Kidney (tissue), 13 donors: ENCODE measurements at regions not wholly inside any gene's neighbourhood (a gene's known extent, or its start where the extent isn't known, plus 50 kb on each side); places are given as distances from the start of the nearest gene placed in this dataset.

ENCODE experiments used
- DNase-seq, 5 donors: peaks; one replicate each; pipeline ENCODE4 v3.0.0-alpha.2; 2013 to 2020
- FAIRE-seq: peaks from 2 replicates; lab custom pipeline; 2012; peaks lifted over from hg19 to GRCh38; lab: Jason Lieb, UNC
- H3K27ac ChIP-seq, 2 donors: one replicate each; pipeline ENCODE4 v1.7.0; 2013; ENCODE audit warnings: low read depth in 2 of 2, low read length in 2 of 2, inconsistent platforms in 1 of 2
- H3K27me3 ChIP-seq: one replicate; pipeline ENCODE4 v1.7.1; 2013; ENCODE audit warnings: low read length, inconsistent platforms; ENCODE audit not compliant: control insufficient read depth, insufficient read depth
- H3K36me3 ChIP-seq, 3 donors: one replicate each; pipeline versions ENCODE4 v1.7.0 to v1.7.1; 2013; ENCODE audit warnings: low read length in 3 of 3, control low read depth in 1 of 3, inconsistent platforms in 1 of 3; ENCODE audit not compliant: insufficient read depth in 3 of 3, control insufficient read depth in 2 of 3
- H3K4me1 ChIP-seq, 3 donors: one replicate each; pipeline versions ENCODE4 v1.7.0 to v1.7.1; 2013; ENCODE audit warnings: low read length in 3 of 3, inconsistent platforms in 1 of 3, low read depth in 1 of 3; ENCODE audit not compliant: control insufficient read depth in 2 of 3, insufficient read depth in 2 of 3
- H3K4me3 ChIP-seq, 3 donors: one replicate each; pipeline versions ENCODE4 v1.7.0 to v1.8.1; 2013; ENCODE audit warnings: low read length in 3 of 3, control low read depth in 1 of 3, inconsistent platforms in 1 of 3
- H3K9ac ChIP-seq, 3 donors: one replicate each; pipeline versions ENCODE4 v1.7.0 to v1.7.1; 2013; ENCODE audit warnings: low read length in 3 of 3, control low read depth in 1 of 3, inconsistent platforms in 1 of 3
- H3K9me3 ChIP-seq, 3 donors: one replicate each; pipeline versions ENCODE4 v1.7.0 to v1.7.1; 2013; ENCODE audit warnings: low read length in 3 of 3, control low read depth in 1 of 3, inconsistent platforms in 1 of 3; ENCODE audit not compliant: control insufficient read depth in 2 of 3, insufficient read depth in 1 of 3
- CTCF ChIP-seq: IDR thresholded peaks from 3 replicates; pipeline ENCODE4 v1.5.1; 2012; ENCODE audit warnings: mild to moderate bottlenecking, moderate library complexity, borderline replicate concordance; ENCODE audit not compliant: insufficient read depth; ENCODE audit errors: extremely low read depth
- intact Hi-C: fragments of 100-400 bp; cut with DNase I; formaldehyde crosslinking; loops from one replicate; pipeline ENCODE4 v1.11.1; 2022
- donor health status: control.
- donor health status: control.
- donor health status: control.
- donor health status: control.
- donor health status: control.
- donor health status: DM: yes; HTN: yes; CAD: no.
- donor health status: Normal renal cell carcinoma (clear cell type).

GRCh38 chr2:199703199-199703598, 147.8 kb downstream of the FTCDNL1 start:
- Histone ChIP-seq H3K4me3 (no peak overlapping the region), H3K36me3 (no peaks in the 10 kb centered on the region), H3K27me3 (no peaks in the 10 kb centered on the region), H3K9ac (no peak overlapping the region), H3K4me1 (no peaks in the 10 kb centered on the region), H3K27ac (no peak overlapping the region), H3K9me3 (no peaks in the 10 kb centered on the region)
- no peak for TF ChIP-seq CTCF
- intact Hi-C loops: no loop called here
- DNase-seq (no peak), FAIRE-seq (no peak)

DNA sequence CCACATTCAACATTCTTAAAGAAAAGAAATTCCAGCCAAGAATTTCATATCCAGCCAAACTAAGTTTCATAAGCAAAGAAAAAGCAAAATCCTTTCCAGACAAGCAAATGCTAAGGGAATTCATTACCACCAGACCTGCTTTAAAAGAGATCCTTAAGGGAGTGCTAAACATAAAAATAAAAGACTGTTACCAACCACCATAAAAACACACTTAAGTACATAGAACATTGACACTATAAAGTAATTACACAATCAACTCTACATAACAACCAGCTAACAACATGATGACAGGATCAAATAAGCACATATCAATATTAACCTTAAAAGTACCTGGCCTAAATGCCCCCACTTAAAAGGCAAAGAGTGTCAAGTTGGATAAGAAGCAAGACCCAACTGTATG, 153.5 kb downstream of the FTCDNL1 start:
- no peak for DNase-seq

DNA sequence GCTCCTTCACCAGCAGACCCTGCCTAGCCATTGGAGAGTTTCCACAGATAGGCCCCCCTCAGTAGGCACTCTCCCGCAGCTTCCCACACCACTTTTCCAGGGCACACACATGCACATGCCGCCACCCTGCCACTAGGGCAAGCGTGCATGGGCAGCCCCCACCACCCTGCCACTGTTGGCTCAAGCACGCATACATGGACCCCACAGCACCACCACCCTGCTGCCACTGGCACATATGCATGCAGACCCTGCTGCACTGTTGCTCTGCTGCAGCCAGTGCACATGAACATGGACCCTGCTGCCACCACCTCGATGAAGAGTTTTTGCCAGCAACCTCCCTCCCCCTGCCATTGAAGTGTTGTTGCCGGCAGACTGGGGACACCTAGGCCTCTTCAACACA, 154.9 kb downstream of the FTCDNL1 start:
- DNase-seq (no peak), FAIRE-seq (no peak)
- no peaks in the 10 kb centered on the region for H3K36me3 ChIP-seq
- H3K4me1 ChIP-seq: no peaks in the 10 kb centered on the region
- TF ChIP-seq CTCF: no peak
- no peak overlapping the region for H3K4me3 ChIP-seq
- intact Hi-C loops: no loop called here
- no peak overlapping the region for H3K9ac ChIP-seq
- H3K9me3 ChIP-seq: no peaks in the 10 kb centered on the region
- H3K27ac ChIP-seq: no peak overlapping the region
- H3K27me3 ChIP-seq: no peaks in the 10 kb centered on the region

More for the DNA sequence above, 153.5 kb downstream of the FTCDNL1 start:
- Histone ChIP-seq H3K9me3 (no peaks in the 10 kb centered on the region), H3K9ac (no peak overlapping the region), H3K4me3 (no peak overlapping the region), H3K4me1 (no peaks in the 10 kb centered on the region), H3K36me3 (no peaks in the 10 kb centered on the region), H3K27me3 (no peaks in the 10 kb centered on the region), H3K27ac (no peak overlapping the region)
- intact Hi-C loops: no loop called here
- no peak for FAIRE-seq
- TF ChIP-seq CTCF: no peak

- Histone ChIP-seq H3K27me3 (no peaks in the 10 kb centered on the region), H3K27ac (no peak overlapping the region), H3K9me3 (no peaks in the 10 kb centered on the region), H3K36me3 (no peaks in the 10 kb centered on the region), H3K9ac (no peak overlapping the region), H3K4me3 (no peak overlapping the region), H3K4me1 (no peaks in the 10 kb centered on the region)
- DNase-seq (peak in 1 of 5 donors; percentile 9), FAIRE-seq (no peak)
- TF ChIP-seq CTCF: no peak
- intact Hi-C loops: no loop called here
These were observed 157.1 kb downstream of the FTCDNL1 start for GRCh38 chr2:199693861-199694260.
